NT2/D1 (cell line): ENCODE measurements at regions not wholly inside any gene's neighbourhood (a gene's known extent, or its start where the extent isn't known, plus 50 kb on each side); places are given as distances from the start of the nearest gene placed in this dataset.

Experiments
- SUZ12 ChIP-seq: IDR thresholded peaks from 2 replicates; pipeline ENCODE4 v1.6.1; 2011; ENCODE audit not compliant: insufficient read length, insufficient read depth; ENCODE audit errors: extremely low read depth
- YY1 ChIP-seq: IDR thresholded peaks from 2 replicates; pipeline ENCODE4 v1.6.1; 2011; ENCODE audit not compliant: insufficient read length, insufficient read depth
- ZNF274 ChIP-seq: IDR thresholded peaks from 2 replicates; pipeline ENCODE4 v1.6.1; 2011; ENCODE audit warnings: mild to moderate bottlenecking, low read depth, low read length

DNA sequence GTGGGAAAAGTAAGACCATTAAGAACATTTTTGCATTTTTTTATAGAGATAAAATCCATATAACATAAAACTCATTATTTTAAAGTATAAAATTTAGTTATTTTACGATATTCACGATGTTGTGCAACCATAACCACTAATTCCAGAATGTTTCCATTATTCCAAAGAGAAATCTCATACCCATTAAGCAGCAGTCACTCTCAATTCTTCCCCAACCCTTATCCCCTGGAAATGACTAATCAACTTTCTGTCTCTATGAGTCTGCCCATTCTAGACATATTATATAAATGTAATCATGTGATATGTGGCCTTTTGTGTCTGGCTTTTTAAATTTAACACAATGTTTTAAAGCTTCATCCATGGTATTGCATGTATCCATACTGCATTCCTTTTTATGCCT, 115.6 kb upstream of the ADAMTSL1 start:
- TF ChIP-seq ZNF274, result no peak
- TF ChIP-seq YY1, result no peak
- no peak for TF ChIP-seq SUZ12
